Activated CD8-positive, alpha-beta memory T cell treated with anti-CD3 and anti-CD28 coated beads for 1 hour (primary cell): ENCODE measurements at regions not wholly inside any gene's neighbourhood (a gene's known extent, or its start where the extent isn't known, plus 50 kb on each side); places are given as distances from the start of the nearest gene placed in this dataset.

Source experiments
- DNase-seq, 2 donors: peaks; one replicate each; pipeline ENCODE4 v3.0.0-alpha.2; 2020; ENCODE audit warnings: low read depth in 1 of 2; ENCODE audit errors: extremely low read depth in 1 of 2

DNA sequence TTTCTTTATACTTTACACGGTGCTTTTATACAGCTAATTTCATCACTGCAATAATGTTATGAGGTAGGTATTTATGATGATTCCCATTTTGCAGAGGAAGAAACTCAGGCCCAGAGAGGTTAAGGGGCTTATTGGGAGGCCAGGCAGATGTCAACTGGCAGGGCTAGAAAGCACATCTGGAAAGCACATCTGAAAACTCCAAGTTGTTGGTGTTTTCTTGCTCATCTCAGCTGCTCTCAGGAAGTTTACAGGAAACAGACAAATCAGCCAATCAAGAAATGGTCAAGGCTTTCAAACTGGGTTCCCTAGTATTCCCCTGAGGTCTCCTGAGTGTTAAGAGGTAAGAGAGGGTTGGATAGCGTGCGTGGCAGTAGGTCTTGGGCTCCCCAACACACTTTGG, 124.1 kb upstream of the MED13L start:
- DNase-seq = no peak

DNA sequence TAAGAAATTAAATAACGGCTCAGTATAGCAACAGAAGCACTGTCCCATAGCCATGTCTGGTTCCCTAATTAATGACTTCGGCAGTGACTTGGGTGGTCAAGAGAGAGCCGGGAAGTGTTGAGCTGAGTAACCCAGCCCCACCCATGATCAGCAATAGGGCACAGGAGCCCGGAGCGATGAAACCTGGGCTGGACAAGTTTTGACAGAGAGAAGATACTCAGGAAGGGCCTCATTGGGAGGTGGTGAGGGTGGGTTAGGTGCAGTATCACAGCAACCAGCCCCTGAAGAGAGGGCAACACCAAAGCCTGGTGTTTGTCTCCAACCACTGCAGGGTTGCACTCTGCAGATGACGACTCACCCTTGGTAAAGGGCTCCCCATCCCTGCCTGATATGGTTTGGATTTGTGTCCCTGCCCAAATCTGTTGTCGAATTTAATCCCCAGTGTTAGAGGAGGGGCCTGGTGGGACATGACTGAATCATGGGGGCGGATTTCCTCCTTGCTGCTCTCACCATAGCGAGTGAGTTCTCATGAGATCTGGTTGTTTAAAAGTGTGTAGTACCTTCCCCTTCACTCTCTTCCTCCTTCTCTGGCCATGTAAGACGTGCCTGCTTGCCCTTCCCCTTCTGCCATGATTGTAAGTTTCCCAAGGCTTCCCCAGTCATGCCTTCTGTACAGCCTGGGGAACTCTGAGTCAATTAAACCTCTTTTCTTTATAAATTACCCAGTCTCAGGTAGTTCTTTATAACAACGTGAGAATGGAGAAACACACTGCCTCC, 124.9 kb upstream of the MED13L start:
- DNase-seq = no peak

DNA sequence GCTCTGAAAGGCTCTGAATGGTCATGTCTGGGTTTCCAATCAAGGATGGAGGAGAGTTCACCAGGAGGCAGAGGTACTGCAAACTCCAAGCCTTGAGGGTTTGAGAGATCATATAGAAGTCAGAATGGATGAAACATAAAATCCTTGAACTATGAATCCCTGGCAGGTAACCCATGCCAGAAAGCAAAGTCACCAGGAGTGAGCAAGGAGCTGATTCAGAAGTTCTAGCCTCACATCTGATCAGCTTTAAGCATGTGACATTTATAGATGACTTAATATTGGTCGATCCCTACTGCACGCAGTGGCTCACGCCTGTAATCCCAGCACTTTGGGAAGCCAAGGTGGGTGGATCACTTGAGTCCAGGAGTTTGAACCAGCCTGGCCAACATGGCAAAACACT, 126.1 kb upstream of the MED13L start:
- DNase-seq = no peak

- no peak for DNase-seq
Measured at GRCh38 chr12:116404247-116404646, 126.8 kb upstream of the MED13L start.

DNA sequence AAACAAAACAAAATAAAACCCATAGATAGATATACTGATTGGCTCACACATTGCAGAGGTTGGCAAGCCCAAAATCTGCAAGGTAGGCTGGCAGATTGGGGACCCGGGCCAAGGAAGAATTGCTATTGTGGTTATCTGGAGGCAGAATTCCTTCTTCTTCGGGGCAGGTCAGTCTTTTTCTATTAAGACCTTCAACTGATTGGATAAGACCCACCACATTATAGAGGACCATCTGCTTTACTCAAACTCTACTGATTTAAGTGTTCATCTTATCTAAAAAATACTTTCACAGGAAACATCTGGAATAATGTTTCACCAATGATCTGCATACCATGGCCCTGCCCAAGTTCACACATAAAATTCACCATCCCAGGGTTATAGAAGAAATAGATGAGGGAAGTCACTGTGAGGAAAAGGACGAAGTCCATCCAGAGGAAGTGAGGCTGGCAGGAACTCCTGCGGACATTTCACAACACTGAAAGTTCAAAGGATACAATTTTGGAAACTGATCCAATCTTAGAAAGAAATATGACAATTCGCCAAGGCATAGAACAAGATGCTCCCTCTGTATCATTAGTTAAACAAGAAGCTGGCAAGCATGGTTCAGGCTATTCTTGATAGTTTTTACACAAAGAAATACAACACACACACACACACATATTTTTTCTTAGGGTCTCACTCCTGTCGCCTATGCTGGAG, 127.6 kb upstream of the MED13L start:
- no peak for DNase-seq

DNA sequence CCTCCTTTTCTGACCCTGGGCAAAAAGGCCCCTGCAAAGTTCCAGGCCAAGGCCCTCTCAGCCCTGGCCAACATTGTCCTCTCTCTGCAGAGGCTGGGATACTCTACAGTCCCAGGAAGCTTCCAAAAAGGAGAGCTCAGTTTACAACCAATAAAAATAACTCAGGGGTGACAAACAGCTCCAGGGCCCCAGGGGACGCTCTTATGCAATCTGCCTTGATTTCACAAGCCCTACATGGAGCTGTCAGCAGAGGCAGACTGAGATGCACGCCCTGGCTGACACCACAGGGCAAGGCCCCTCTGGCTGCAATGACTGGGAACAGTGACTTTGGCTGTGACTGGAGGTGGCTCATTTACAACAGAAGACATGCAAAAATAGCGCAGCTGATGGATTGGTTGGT, 129.0 kb upstream of the MED13L start:
- DNase-seq = no peak

- no peak for DNase-seq
Measured at GRCh38 chr12:116408489-116409250, 131.2 kb upstream of the MED13L start.

GRCh38 chr12:116411977-116412376, 134.5 kb upstream of the MED13L start:
- no peak for DNase-seq

GRCh38 chr12:116414891-116415290, 137.4 kb upstream of the MED13L start:
- no peak for DNase-seq

DNA sequence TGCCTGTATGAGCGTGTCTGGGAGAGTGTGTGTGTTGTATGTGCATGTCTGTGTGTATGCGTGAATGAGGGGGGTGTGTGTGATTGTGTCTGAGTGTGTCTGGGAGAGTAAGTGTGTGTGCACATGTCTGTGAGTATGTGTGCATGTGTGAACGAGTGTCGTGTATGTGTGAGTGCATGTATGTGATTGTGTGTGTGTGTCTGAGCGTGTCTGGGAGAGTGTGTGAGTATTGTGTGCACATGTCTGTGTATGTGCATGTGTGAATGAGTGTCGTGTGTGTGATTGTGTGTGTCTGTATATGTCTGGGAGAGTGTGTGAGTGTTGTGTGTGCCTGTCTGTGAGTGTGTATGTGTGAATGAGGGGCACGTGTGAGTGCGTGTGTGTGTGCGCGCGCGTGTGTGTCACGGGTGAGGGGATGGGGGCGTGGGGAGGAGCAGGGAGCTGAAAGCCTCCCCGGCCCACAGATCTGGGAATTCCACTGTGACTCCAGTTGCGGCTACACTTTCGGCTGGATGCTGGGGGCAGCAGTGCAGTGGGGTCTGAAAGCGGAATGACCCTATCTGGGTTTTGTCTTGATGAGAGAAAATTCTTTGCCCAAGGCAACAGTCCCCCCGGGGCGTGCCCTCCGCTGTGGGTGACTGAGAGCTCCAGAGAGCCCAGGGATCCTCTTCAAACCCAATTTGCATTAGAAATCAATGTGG, 138.1 kb upstream of the MED13L start:
- DNase-seq = no peak

- no peak for DNase-seq
Measured at GRCh38 chr12:116416166-116416565, 138.7 kb upstream of the MED13L start.

DNA sequence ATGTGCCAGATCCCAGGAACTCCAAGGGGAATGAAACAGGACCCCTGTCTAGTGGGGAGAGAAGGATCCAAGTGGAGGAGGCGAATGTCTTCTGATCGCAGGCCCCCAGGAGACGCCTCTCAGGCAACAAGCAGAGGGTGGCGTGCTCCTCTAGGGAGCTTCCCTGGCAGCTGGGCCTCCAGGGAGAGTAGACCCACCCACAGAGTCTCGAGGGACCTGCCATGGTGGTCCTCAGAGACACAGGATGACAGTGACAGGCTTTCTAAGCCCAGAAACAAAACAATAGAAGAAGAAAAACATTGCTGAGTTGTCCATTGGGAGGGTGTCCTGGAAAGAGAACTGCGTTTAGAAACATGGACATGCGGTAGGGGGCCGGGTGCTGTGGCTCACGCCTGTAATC, 140.6 kb upstream of the MAP1LC3B2 start:
- no peak for DNase-seq

- no peak for DNase-seq
Measured at GRCh38 chr12:116420227-116420880, 138.8 kb upstream of the MAP1LC3B2 start.

DNA sequence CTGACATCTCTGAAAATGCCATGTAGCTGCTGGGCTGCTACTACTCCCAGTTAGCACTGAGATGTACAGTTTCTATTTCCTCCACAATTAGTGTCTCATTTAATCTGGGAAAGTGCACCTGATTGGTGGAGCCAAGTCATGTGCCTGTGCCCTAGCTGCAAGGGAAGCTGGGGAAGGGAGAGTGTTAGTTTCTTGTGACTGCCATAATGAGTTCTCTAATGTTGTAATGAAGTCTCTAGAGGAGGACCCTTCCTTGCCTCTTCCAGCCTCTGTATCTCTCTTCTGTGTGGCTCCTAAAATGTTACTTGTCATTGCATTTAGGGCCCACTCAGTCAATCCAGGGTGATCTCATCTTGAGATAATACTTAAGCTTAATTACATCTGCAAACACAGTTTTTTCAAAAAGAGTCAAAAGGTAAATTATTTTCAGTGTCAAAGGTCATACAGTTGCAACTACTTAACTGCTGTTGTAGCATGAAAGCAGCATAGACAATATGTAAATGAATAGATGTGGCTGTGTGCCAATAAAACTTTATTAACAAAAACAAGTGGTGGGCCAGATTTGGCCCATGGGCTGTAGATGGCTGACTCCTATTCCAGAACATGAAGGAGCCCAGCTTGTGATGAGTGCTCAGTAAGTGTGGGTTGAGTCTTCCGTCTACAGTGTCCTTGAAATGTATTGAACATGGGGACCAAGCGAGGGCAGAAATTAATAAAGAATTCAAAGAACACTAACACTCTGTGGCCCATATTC, 137.2 kb upstream of the MAP1LC3B2 start:
- DNase-seq = no peak

- DNase-seq = no peak
Measured at GRCh38 chr12:116423094-116423493, 136.1 kb upstream of the MAP1LC3B2 start.

DNA sequence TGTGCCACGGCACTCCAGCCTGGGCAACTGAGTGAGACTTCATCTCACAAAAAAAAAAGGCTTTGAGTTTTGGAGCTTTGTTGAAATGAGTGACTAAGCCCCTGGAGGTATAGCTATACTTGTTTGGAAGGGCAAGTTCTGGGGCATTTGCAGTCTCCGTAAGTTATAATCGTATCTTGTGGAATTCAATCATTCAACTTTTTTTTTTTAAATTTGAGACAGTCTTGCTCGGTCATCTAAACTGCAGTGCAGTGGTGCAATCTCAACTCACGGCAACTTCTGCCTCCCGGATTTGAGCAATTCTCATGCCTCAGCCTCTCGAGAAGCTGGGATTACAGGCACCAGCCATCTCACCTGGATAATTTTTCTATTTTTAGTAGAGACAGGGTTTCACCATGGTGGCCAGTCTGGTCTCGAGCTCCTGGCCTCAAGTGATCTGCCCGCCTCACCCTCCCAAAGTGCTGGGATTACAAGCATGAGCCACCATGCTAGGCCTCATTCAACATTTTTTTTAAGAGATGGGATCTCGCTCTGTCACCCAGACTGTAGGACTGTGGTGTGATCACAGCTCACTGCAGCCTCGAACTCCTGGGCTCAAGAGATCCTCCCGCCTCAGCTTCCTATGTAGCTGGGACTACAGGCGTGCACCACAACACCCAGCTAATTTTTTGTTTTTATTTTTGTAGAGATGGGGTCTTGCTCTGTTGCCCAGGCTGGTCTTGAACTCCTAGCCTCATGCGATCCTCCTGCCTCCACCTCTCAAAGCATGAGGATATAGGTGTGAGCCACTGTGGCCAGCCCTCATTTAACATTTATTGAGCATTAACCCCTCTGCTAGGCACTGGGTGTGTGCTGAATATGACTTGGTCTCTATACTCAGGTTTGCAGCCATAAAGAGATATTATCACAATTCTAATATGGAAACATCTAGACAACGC, 133.7 kb upstream of the MAP1LC3B2 start:
- no peak for DNase-seq

- DNase-seq = no peak
Measured at GRCh38 chr12:116426391-116427136, 132.6 kb upstream of the MAP1LC3B2 start.
